Endothelial cell of umbilical vein (primary cell): ENCODE measurements at regions not wholly inside any gene's neighbourhood (a gene's known extent, or its start where the extent isn't known, plus 50 kb on each side); places are given as distances from the start of the nearest gene placed in this dataset.

Experiments used
- EZH2 ChIP-seq: IDR thresholded peaks from 2 replicates; pipeline ENCODE4 v1.6.1; 2012; ENCODE audit warnings: borderline replicate concordance, low read depth, mild to moderate bottlenecking, moderate library complexity, low read length, inconsistent platforms; ENCODE audit not compliant: severe bottlenecking
- MYC ChIP-seq: IDR thresholded peaks from one replicate; pipeline ENCODE4 v1.6.1; 2011; ENCODE audit warnings: mild to moderate bottlenecking, low read depth, low read length
- POLR2AphosphoS5 ChIP-seq: IDR thresholded peaks from 2 replicates; pipeline ENCODE4 v1.6.1; 2012; ENCODE audit warnings: low read depth, mild to moderate bottlenecking, control low read depth, low read length, moderate library complexity; ENCODE audit not compliant: insufficient read depth
- TF ChIP-seq, protein P1 (sequence below), 2 donors: IDR thresholded peaks; 1 replicate in 1 of 2; 2 replicates in 1 of 2; pipeline ENCODE4 v1.5.1; 2011; ENCODE audit warnings: low read length in 2 of 2, mild to moderate bottlenecking in 2 of 2, moderate library complexity in 2 of 2, control low read depth in 1 of 2, inconsistent platforms in 1 of 2, low read depth in 1 of 2; ENCODE audit not compliant: insufficient read depth in 1 of 2; ENCODE audit errors: extremely low read depth in 1 of 2

DNA sequence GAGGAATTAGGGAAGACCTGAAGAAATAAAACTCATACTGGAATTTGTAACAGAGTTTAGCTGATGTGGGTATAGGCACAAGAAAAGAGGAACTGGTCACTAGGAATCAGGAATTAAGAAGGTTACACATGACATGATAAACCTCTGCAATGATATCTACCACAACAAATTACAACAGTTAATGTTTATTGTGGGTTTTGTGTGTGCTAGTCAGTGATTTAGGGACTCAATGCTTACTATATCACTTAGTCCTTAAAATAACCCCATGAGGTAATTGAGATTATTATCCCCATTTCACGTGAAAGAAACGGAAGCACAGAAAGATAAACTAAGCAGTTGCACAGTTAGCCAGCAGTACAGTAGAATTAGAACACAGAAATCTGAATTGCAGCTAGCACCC lies 415.8 kb upstream of the ZEB2 start:
- TF ChIP-seq POLR2AphosphoS5: no peak
- TF ChIP-seq MYC: no peak
- TF ChIP-seq, protein P1, sequence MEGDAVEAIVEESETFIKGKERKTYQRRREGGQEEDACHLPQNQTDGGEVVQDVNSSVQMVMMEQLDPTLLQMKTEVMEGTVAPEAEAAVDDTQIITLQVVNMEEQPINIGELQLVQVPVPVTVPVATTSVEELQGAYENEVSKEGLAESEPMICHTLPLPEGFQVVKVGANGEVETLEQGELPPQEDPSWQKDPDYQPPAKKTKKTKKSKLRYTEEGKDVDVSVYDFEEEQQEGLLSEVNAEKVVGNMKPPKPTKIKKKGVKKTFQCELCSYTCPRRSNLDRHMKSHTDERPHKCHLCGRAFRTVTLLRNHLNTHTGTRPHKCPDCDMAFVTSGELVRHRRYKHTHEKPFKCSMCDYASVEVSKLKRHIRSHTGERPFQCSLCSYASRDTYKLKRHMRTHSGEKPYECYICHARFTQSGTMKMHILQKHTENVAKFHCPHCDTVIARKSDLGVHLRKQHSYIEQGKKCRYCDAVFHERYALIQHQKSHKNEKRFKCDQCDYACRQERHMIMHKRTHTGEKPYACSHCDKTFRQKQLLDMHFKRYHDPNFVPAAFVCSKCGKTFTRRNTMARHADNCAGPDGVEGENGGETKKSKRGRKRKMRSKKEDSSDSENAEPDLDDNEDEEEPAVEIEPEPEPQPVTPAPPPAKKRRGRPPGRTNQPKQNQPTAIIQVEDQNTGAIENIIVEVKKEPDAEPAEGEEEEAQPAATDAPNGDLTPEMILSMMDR (IDR thresholded peaks at IDR 0.05; ENCODE audit: extremely low read depth in 1 of 2, insufficient read depth in 1 of 2, low read depth in 1 of 2, low read length in 2 of 2): no peak
- TF ChIP-seq EZH2: no peak
